ENCODE measurements at regions not wholly inside any gene's neighbourhood (a gene's known extent, or its start where the extent isn't known, plus 50 kb on each side); places are given as distances from the start of the nearest gene placed in this dataset.
"Not testable (repeated sequence)": the region's sequence is repeated elsewhere in the genome, so short reads cannot be mapped to it uniquely, and the experiment has no call there.

GRCh38 chr5:32534041-32534440 lies 51.3 kb upstream of the SUB1 start:
- FAIRE-seq (no peak), DNase-seq (no peak)
- no peaks in the 10 kb centered on the region for H3K27me3 ChIP-seq (ENCODE audit: control insufficient read depth in 3 of 3, insufficient read depth in 3 of 3, low read length in 3 of 3)
- 22 to 43% (median 41%) methylated on average over 1 of the region's 1 CpG for WGBS, 3 donors
- no peaks in the 10 kb centered on the region for H3K4me1 ChIP-seq (ENCODE audit: control insufficient read depth in 3 of 3, insufficient read depth in 2 of 3, low read depth in 1 of 3, low read length in 2 of 3)
- no peaks in the 10 kb centered on the region for H3K9me3 ChIP-seq (ENCODE audit: control insufficient read depth in 2 of 2, insufficient read depth in 1 of 2, low read depth in 1 of 2, low read length in 1 of 2)
- no peaks in the 10 kb centered on the region for H3K36me3 ChIP-seq (ENCODE audit: control insufficient read depth in 3 of 3, insufficient read depth in 2 of 3, low read depth in 1 of 3, low read length in 3 of 3)
- H3K4me3 ChIP-seq (ENCODE audit: low read depth in 1 of 3, low read length in 3 of 3) = no peak overlapping the region
- H3K27ac ChIP-seq (ENCODE audit: low read depth in 1 of 3, low read length in 2 of 3) = no peak overlapping the region

DNA sequence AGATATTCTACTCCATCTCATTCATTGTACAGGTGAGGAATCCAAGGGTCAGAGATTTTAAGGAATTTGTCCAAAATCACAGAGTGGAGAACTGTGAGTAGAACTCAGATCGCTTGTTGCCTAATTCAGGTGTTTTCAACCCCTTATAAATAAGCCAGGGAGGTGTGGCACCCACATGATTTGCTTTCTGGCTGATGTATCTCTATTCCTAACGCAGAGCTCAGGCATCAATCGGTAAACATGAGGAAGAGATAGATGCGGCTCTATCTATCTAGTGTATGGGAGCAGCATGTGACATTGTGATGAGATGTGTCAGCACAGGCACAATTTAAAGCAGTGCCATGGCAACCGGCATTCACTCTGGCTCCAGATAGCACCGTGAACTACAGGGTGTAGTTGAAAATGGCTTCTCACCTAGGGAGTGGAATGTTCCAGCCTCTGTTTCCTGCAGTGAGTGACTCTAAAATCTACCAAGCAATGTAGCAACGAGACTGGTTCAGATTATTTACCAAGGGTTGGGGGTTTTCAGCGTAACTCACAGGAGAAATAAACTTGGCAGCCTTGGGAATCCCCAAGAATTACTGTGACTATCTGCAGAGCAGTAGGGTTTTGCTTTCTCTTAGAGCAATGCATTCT lies 53.4 kb upstream of the SUB1 start:
- Histone ChIP-seq H3K9me3 (ENCODE audit: control insufficient read depth in 2 of 2, insufficient read depth in 1 of 2, low read depth in 1 of 2, low read length in 1 of 2) (no peaks in the 10 kb centered on the region), H3K27me3 (ENCODE audit: control insufficient read depth in 3 of 3, insufficient read depth in 3 of 3, low read length in 3 of 3) (no peaks in the 10 kb centered on the region), H3K27ac (ENCODE audit: low read depth in 1 of 3, low read length in 2 of 3) (peak overlapping the region in 1 of 3 donors; percentile 73), H3K36me3 (ENCODE audit: control insufficient read depth in 3 of 3, insufficient read depth in 2 of 3, low read depth in 1 of 3, low read length in 3 of 3) (no peaks in the 10 kb centered on the region), H3K4me1 (ENCODE audit: control insufficient read depth in 3 of 3, insufficient read depth in 2 of 3, low read depth in 1 of 3, low read length in 2 of 3) (no peaks in the 10 kb centered on the region), H3K4me3 (ENCODE audit: low read depth in 1 of 3, low read length in 3 of 3) (no peak overlapping the region)
- peak in 1 of 2 donors; percentile 27 for DNase-seq
- FAIRE-seq = no peak
- WGBS, 3 donors = 10 to 37% (median 18%) methylated on average over 8 of the region's 8 CpGs

DNA sequence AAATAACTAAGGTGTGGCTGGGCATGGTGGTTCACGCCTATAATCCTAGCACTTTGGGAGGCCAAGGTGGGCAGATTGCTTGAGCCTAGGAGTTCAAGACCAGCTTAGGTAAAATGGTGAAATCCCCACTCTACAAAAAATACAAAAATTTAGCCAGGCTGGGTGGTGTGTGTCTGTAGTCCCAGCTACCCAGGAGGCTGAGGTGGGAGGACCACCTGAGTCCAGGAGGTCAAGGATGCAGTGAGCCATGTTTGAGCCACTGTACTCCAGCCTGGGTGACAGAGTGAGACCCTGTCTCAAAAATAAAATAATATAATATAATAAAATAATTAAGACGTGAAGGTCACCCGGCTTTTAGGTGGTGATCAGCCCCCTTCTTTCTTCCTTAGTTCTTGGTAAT lies 58.0 kb upstream of the SUB1 start:
- FAIRE-seq; H3K36me3 ChIP-seq (ENCODE audit: control insufficient read depth in 3 of 3, insufficient read depth in 2 of 3, low read depth in 1 of 3, low read length in 3 of 3); H3K27ac ChIP-seq (ENCODE audit: low read depth in 1 of 3, low read length in 2 of 3); H3K4me1 ChIP-seq (ENCODE audit: control insufficient read depth in 3 of 3, insufficient read depth in 2 of 3, low read depth in 1 of 3, low read length in 2 of 3); H3K27me3 ChIP-seq (ENCODE audit: control insufficient read depth in 3 of 3, insufficient read depth in 3 of 3, low read length in 3 of 3); H3K4me3 ChIP-seq (ENCODE audit: low read depth in 1 of 3, low read length in 3 of 3); DNase-seq; H3K9me3 ChIP-seq (ENCODE audit: control insufficient read depth in 2 of 2, insufficient read depth in 1 of 2, low read depth in 1 of 2, low read length in 1 of 2): not testable (repeated sequence)
- WGBS, 3 donors = 74 to 93% (median 75%) methylated on average over 3 of the region's 3 CpGs

- Histone ChIP-seq H3K9me3 (ENCODE audit: control insufficient read depth in 2 of 2, insufficient read depth in 1 of 2, low read depth in 1 of 2, low read length in 1 of 2) (no peaks in the 10 kb centered on the region), H3K36me3 (ENCODE audit: control insufficient read depth in 3 of 3, insufficient read depth in 2 of 3, low read depth in 1 of 3, low read length in 3 of 3) (no peaks in the 10 kb centered on the region), H3K4me3 (ENCODE audit: low read depth in 1 of 3, low read length in 3 of 3) (no peak overlapping the region), H3K4me1 (ENCODE audit: control insufficient read depth in 3 of 3, insufficient read depth in 2 of 3, low read depth in 1 of 3, low read length in 2 of 3) (no peaks in the 10 kb centered on the region), H3K27ac (ENCODE audit: low read depth in 1 of 3, low read length in 2 of 3) (no peak overlapping the region), H3K27me3 (ENCODE audit: control insufficient read depth in 3 of 3, insufficient read depth in 3 of 3, low read length in 3 of 3) (no peaks in the 10 kb centered on the region)
- no peak for DNase-seq
- no peak for FAIRE-seq
- 16 to 49% (median 25%) methylated on average over 1 of the region's 1 CpG for WGBS, 3 donors
These were observed 58.5 kb upstream of the SUB1 start for GRCh38 chr5:32526810-32527209.

- Histone ChIP-seq H3K4me3 (ENCODE audit: low read depth in 1 of 3, low read length in 3 of 3) (no peak overlapping the region), H3K4me1 (ENCODE audit: control insufficient read depth in 3 of 3, insufficient read depth in 2 of 3, low read depth in 1 of 3, low read length in 2 of 3) (no peaks in the 10 kb centered on the region), H3K9me3 (ENCODE audit: control insufficient read depth in 2 of 2, insufficient read depth in 1 of 2, low read depth in 1 of 2, low read length in 1 of 2) (no peaks in the 10 kb centered on the region), H3K27ac (ENCODE audit: low read depth in 1 of 3, low read length in 2 of 3) (no peak overlapping the region), H3K27me3 (ENCODE audit: control insufficient read depth in 3 of 3, insufficient read depth in 3 of 3, low read length in 3 of 3) (no peaks in the 10 kb centered on the region), H3K36me3 (ENCODE audit: control insufficient read depth in 3 of 3, insufficient read depth in 2 of 3, low read depth in 1 of 3, low read length in 3 of 3) (no peaks in the 10 kb centered on the region)
- 64 to 77% (median 77%) methylated on average over 7 of the region's 7 CpGs for WGBS, 3 donors
- DNase-seq (no peak), FAIRE-seq (no peak)
These were observed 61.7 kb upstream of the SUB1 start for GRCh38 chr5:32523625-32524024.

GRCh38 chr5:32522429-32523143 lies 62.8 kb upstream of the SUB1 start:
- no peaks in the 10 kb centered on the region for H3K4me1 ChIP-seq (ENCODE audit: control insufficient read depth in 3 of 3, insufficient read depth in 2 of 3, low read depth in 1 of 3, low read length in 2 of 3)
- no peak for FAIRE-seq
- no peak overlapping the region for H3K4me3 ChIP-seq (ENCODE audit: low read depth in 1 of 3, low read length in 3 of 3)
- H3K9me3 ChIP-seq (ENCODE audit: control insufficient read depth in 2 of 2, insufficient read depth in 1 of 2, low read depth in 1 of 2, low read length in 1 of 2) = no peaks in the 10 kb centered on the region
- no peak overlapping the region for H3K27ac ChIP-seq (ENCODE audit: low read depth in 1 of 3, low read length in 2 of 3)
- no peaks in the 10 kb centered on the region for H3K27me3 ChIP-seq (ENCODE audit: control insufficient read depth in 3 of 3, insufficient read depth in 3 of 3, low read length in 3 of 3)
- WGBS, 3 donors = 77 to 84% (median 79%) methylated on average over 27 to 28 of the region's 28 CpGs
- DNase-seq = no peak
- H3K36me3 ChIP-seq (ENCODE audit: control insufficient read depth in 3 of 3, insufficient read depth in 2 of 3, low read depth in 1 of 3, low read length in 3 of 3) = no peaks in the 10 kb centered on the region

DNA sequence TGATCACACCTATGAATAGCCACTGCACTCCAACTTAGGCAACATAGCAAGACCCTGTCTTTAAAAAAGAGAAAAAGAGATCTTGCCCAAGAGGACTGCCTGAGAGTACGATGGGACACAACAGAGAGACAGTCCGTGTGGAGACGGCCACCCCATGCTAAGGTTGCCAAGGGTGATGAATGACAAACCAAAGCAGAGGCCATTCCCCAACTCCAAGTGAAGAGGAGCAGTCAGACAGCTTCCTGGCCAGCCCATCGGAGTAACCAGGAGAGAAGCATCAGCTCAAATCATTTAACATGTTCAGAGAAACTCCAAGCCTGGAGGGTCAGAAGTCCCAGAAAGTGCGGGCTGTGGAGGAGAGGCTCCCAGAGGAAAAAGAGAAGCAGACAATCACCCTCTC lies 63.9 kb upstream of the SUB1 start:
- Histone ChIP-seq H3K9me3 (ENCODE audit: control insufficient read depth in 2 of 2, insufficient read depth in 1 of 2, low read depth in 1 of 2, low read length in 1 of 2) (no peaks in the 10 kb centered on the region), H3K4me3 (ENCODE audit: low read depth in 1 of 3, low read length in 3 of 3) (no peak overlapping the region), H3K27ac (ENCODE audit: low read depth in 1 of 3, low read length in 2 of 3) (no peak overlapping the region), H3K27me3 (ENCODE audit: control insufficient read depth in 3 of 3, insufficient read depth in 3 of 3, low read length in 3 of 3) (no peaks in the 10 kb centered on the region), H3K36me3 (ENCODE audit: control insufficient read depth in 3 of 3, insufficient read depth in 2 of 3, low read depth in 1 of 3, low read length in 3 of 3) (no peaks in the 10 kb centered on the region), H3K4me1 (ENCODE audit: control insufficient read depth in 3 of 3, insufficient read depth in 2 of 3, low read depth in 1 of 3, low read length in 2 of 3) (no peaks in the 10 kb centered on the region)
- no peak for DNase-seq
- WGBS, 3 donors = 67 to 78% (median 72%) methylated on average over 5 of the region's 5 CpGs
- FAIRE-seq = no peak

- Histone ChIP-seq H3K27ac (ENCODE audit: low read depth in 1 of 3, low read length in 2 of 3) (no peak overlapping the region), H3K4me1 (ENCODE audit: control insufficient read depth in 3 of 3, insufficient read depth in 2 of 3, low read depth in 1 of 3, low read length in 2 of 3) (no peaks in the 10 kb centered on the region), H3K4me3 (ENCODE audit: low read depth in 1 of 3, low read length in 3 of 3) (no peak overlapping the region), H3K9me3 (ENCODE audit: control insufficient read depth in 2 of 2, insufficient read depth in 1 of 2, low read depth in 1 of 2, low read length in 1 of 2) (no peaks in the 10 kb centered on the region), H3K36me3 (ENCODE audit: control insufficient read depth in 3 of 3, insufficient read depth in 2 of 3, low read depth in 1 of 3, low read length in 3 of 3) (no peaks in the 10 kb centered on the region), H3K27me3 (ENCODE audit: control insufficient read depth in 3 of 3, insufficient read depth in 3 of 3, low read length in 3 of 3) (no peaks in the 10 kb centered on the region)
- DNase-seq (no peak), FAIRE-seq (no peak)
- 38 to 72% (median 58%) methylated on average over 4 of the region's 4 CpGs for WGBS, 3 donors
These were observed 64.4 kb upstream of the SUB1 start for GRCh38 chr5:32520972-32521371.

GRCh38 chr5:32520356-32520755 lies 65.0 kb upstream of the SUB1 start:
- H3K36me3 ChIP-seq (ENCODE audit: control insufficient read depth in 3 of 3, insufficient read depth in 2 of 3, low read depth in 1 of 3, low read length in 3 of 3) = no peaks in the 10 kb centered on the region
- H3K4me3 ChIP-seq (ENCODE audit: low read depth in 1 of 3, low read length in 3 of 3) = no peak overlapping the region
- 27 to 36% (median 36%) methylated on average over 5 of the region's 5 CpGs for WGBS, 3 donors
- H3K27ac ChIP-seq (ENCODE audit: low read depth in 1 of 3, low read length in 2 of 3) = no peak overlapping the region
- no peaks in the 10 kb centered on the region for H3K27me3 ChIP-seq (ENCODE audit: control insufficient read depth in 3 of 3, insufficient read depth in 3 of 3, low read length in 3 of 3)
- DNase-seq (no peak), FAIRE-seq (no peak)
- H3K9me3 ChIP-seq (ENCODE audit: control insufficient read depth in 2 of 2, insufficient read depth in 1 of 2, low read depth in 1 of 2, low read length in 1 of 2) = no peaks in the 10 kb centered on the region
- H3K4me1 ChIP-seq (ENCODE audit: control insufficient read depth in 3 of 3, insufficient read depth in 2 of 3, low read depth in 1 of 3, low read length in 2 of 3) = no peaks in the 10 kb centered on the region
